PC-9 (cell line): ENCODE measurements at regions not wholly inside any gene's neighbourhood (a gene's known extent, or its start where the extent isn't known, plus 50 kb on each side); places are given as distances from the start of the nearest gene placed in this dataset.

Source experiments
- BruUV-seq: library from RNA; stranded (reverse); fragments of 400-500 nt; replicated peaks from 2 replicates; lab custom pipeline; 2021; lab: Mats Ljungman, UMichigan
- CTCF ChIA-PET: fragments of 300-600 bp; sonication (Branson Sonifier 250); formaldehyde crosslinking; loops from one replicate; lab custom pipeline; 2022; ENCODE audit warnings: antibody characterized with exemption; lab: Charles Lee
- POLR2A ChIA-PET: fragments of 300-600 bp; sonication (Branson Sonifier 250); formaldehyde crosslinking; loops from one replicate; lab custom pipeline; 2022; ENCODE audit warnings: antibody characterized with exemption; ENCODE audit not compliant: unreplicated experiment; lab: Charles Lee
- DNase-seq, 2 experiments: peaks; one replicate each; pipeline versions ENCODE4 v3.0.0 to v3.0.0-alpha.2; 2015 to 2022; ENCODE audit warnings: mixed read lengths in 1 of 2
- H2AFZ ChIP-seq: fragments of 200-600 bp; sonication (generic); 2 replicates; pipeline ENCODE4 v1.8.1; 2017; ENCODE audit warnings: antibody characterized with exemption
- H3F3A ChIP-seq: fragments of 200-600 bp; sonication (generic); 2 replicates; pipeline ENCODE4 v1.8.1; 2017; ENCODE audit warnings: antibody characterized with exemption, mild to moderate bottlenecking, low read depth; ENCODE audit not compliant: insufficient read depth
- H3K27ac ChIP-seq: fragments of 200-600 bp; sonication (generic); 2 replicates; pipeline ENCODE4 v1.6.1; 2016; ENCODE audit warnings: mixed run types
- H3K27me3 ChIP-seq: fragments of 200-600 bp; sonication (generic); 2 replicates; pipeline ENCODE4 v1.6.1; 2016; ENCODE audit warnings: low read depth, mixed run types; ENCODE audit not compliant: insufficient read depth
- H3K36me3 ChIP-seq: fragments of 200-600 bp; sonication (generic); 2 replicates; pipeline ENCODE4 v1.6.1; 2016; ENCODE audit warnings: low read depth, mixed run types
- H3K4me1 ChIP-seq: fragments of 200-600 bp; sonication (generic); replicated peaks from 2 replicates; pipeline ENCODE4 v1.6.1; 2016; ENCODE audit warnings: mixed run types; ENCODE audit not compliant: insufficient read depth
- H3K4me2 ChIP-seq: fragments of 200-600 bp; sonication (generic); 2 replicates; pipeline ENCODE4 v1.6.1; 2017; ENCODE audit warnings: mixed run types
- H3K4me3 ChIP-seq: fragments of 200-600 bp; sonication (generic); 2 replicates; pipeline ENCODE4 v1.6.1; 2016; ENCODE audit warnings: mixed run types
- H3K79me2 ChIP-seq: fragments of 200-600 bp; sonication (generic); 2 replicates; pipeline ENCODE4 v1.6.1; 2017; ENCODE audit warnings: low read depth, mixed run types
- H3K9me2 ChIP-seq: fragments of 200-600 bp; sonication (generic); 2 replicates; pipeline ENCODE4 v1.8.1; 2017; ENCODE audit warnings: mild to moderate bottlenecking; ENCODE audit not compliant: insufficient read depth
- H3K9me3 ChIP-seq: fragments of 200-600 bp; sonication (generic); 2 replicates; pipeline ENCODE4 v1.8.1; 2016; ENCODE audit warnings: low read depth; ENCODE audit not compliant: insufficient read depth
- H4K20me1 ChIP-seq: fragments of 200-600 bp; sonication (generic); 2 replicates; pipeline ENCODE4 v1.8.1; 2017; ENCODE audit not compliant: insufficient read depth
- EZH2 ChIP-seq: fragments of 200-600 bp; sonication (generic); IDR thresholded peaks from 2 replicates; pipeline ENCODE4 v1.8.0; 2017; ENCODE audit warnings: antibody characterized with exemption, low read depth
- intact Hi-C: fragments of 100-400 bp; cut with micrococcal nuclease; formaldehyde crosslinking; loops from one replicate; pipeline ENCODE4 v1.10.0; 2022; ENCODE audit not compliant: unreplicated experiment
- TF ChIP-seq, protein P1 (sequence below): fragments of 200-600 bp; sonication (generic); conservative IDR thresholded peaks from 2 replicates; pipeline ENCODE4 v1.6.1; 2017; ENCODE audit warnings: mixed run types, antibody characterized with exemption, mild to moderate bottlenecking, moderate library complexity

DNA sequence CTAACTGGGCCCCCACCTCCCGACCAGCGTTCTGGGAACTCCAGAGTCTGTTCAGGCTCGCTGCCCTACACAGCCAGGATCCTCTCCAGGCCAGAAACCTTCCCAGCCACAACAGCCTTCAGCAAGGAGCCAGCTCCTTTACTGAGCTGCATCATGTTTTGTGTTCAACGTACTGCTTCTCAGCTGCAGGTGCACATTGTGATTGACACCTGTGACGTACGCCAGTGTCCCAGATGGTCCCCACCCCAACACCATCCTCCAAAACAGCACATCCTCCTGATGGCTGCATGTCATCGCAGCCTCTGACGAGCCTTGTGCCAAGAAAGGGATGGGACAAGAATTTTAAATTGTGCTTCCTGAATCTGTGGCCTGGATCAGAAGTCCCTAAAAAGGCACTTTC lies 117.5 kb downstream of the SPATA19 start:
- no peak overlapping the region for H3K27ac ChIP-seq
- ChIA-PET CTCF (no interaction called here), POLR2A (no interaction called here)
- TF ChIP-seq EZH2 = no peak
- TF ChIP-seq, protein P1, sequence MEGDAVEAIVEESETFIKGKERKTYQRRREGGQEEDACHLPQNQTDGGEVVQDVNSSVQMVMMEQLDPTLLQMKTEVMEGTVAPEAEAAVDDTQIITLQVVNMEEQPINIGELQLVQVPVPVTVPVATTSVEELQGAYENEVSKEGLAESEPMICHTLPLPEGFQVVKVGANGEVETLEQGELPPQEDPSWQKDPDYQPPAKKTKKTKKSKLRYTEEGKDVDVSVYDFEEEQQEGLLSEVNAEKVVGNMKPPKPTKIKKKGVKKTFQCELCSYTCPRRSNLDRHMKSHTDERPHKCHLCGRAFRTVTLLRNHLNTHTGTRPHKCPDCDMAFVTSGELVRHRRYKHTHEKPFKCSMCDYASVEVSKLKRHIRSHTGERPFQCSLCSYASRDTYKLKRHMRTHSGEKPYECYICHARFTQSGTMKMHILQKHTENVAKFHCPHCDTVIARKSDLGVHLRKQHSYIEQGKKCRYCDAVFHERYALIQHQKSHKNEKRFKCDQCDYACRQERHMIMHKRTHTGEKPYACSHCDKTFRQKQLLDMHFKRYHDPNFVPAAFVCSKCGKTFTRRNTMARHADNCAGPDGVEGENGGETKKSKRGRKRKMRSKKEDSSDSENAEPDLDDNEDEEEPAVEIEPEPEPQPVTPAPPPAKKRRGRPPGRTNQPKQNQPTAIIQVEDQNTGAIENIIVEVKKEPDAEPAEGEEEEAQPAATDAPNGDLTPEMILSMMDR = no peak
- no peak overlapping the region for H3K4me3 ChIP-seq
- no peak for DNase-seq
- no peak overlapping the region for H3K4me2 ChIP-seq
- H3K9me3 ChIP-seq = no peaks in the 10 kb centered on the region
- H2AFZ ChIP-seq = no peak overlapping the region
- H4K20me1 ChIP-seq = no peaks in the 10 kb centered on the region
- H3K9me2 ChIP-seq = no peaks in the 10 kb centered on the region
- H3F3A ChIP-seq = no peaks in the 10 kb centered on the region
- intact Hi-C loops = no loop called here
- no TSS peak for BruUV-seq
- no peaks in the 10 kb centered on the region for H3K79me2 ChIP-seq
- peaks cover 24% of the 10 kb centered on the region for H3K27me3 ChIP-seq
- no peaks in the 10 kb centered on the region for H3K4me1 ChIP-seq
- H3K36me3 ChIP-seq = no peaks in the 10 kb centered on the region

DNA sequence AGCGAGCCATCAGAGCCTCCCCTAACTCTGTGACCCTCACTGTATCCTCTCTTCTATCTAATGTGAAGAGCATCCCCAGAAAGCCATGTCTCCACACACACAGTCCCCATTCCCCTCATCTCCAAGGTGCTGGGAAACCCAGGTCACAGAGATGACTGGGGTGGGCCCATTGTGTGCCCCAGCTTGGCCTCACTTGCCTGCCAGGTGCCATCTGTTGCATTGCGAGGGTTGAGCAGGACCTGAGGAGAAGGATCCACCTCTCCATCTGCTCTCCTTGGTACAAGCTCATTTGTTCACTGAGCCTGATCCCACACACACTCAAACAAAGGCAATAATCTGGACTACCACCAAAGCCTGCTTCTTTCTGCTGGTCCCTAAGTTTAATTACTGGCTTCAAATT lies 118.8 kb downstream of the SPATA19 start:
- ChIA-PET POLR2A (no interaction called here), CTCF (no interaction called here)
- Histone ChIP-seq H3F3A (no peaks in the 10 kb centered on the region), H2AFZ (no peak overlapping the region), H3K27me3 (peaks cover 24% of the 10 kb centered on the region), H3K79me2 (no peaks in the 10 kb centered on the region), H3K4me3 (no peak overlapping the region), H3K4me2 (no peak overlapping the region), H3K9me2 (no peaks in the 10 kb centered on the region), H3K9me3 (no peaks in the 10 kb centered on the region), H4K20me1 (no peaks in the 10 kb centered on the region), H3K4me1 (no peaks in the 10 kb centered on the region), H3K27ac (no peak overlapping the region), H3K36me3 (no peaks in the 10 kb centered on the region)
- no peak for DNase-seq
- no peak for TF ChIP-seq EZH2
- TF ChIP-seq, protein P1 = no peak
- BruUV-seq = no TSS peak
- intact Hi-C loops = no loop called here

DNA sequence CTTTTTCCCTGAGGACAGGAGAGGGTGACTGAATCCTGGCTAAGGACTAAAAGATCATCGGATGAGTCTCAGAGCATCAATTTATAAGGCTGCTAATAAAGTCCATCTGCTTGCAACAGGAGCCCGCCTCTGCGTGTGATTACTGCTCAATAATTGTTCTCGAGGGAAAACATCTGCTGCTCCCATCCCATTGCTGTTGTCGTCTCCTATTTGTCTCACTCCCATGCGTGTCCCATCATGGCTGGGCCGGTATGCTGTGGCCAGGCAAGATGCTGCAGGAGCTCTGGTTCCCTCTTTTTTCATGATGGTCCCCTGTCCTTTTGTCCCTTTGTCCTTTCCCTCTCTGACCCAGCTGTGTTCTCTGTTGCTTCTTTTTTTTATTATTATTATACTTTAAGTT lies 121.2 kb downstream of the SPATA19 start:
- Histone ChIP-seq H3K79me2 (no peaks in the 10 kb centered on the region), H3K4me3 (no peak overlapping the region), H3K9me3 (no peaks in the 10 kb centered on the region), H3F3A (no peaks in the 10 kb centered on the region), H3K9me2 (no peaks in the 10 kb centered on the region), H3K4me1 (no peaks in the 10 kb centered on the region), H3K27me3 (peaks cover 38% of the 10 kb centered on the region), H3K4me2 (no peak overlapping the region), H3K36me3 (no peaks in the 10 kb centered on the region), H3K27ac (no peak overlapping the region), H4K20me1 (no peaks in the 10 kb centered on the region), H2AFZ (no peak overlapping the region)
- CTCF ChIA-PET = no interaction called here
- POLR2A ChIA-PET = no interaction called here
- TF ChIP-seq, protein P1 = no peak
- no peak for TF ChIP-seq EZH2
- no TSS peak for BruUV-seq
- intact Hi-C loops = no loop called here
- DNase-seq = no peak
